Anterior cingulate cortex (tissue), 58 donors: ENCODE measurements at regions not wholly inside any gene's neighbourhood (a gene's known extent, or its start where the extent isn't known, plus 50 kb on each side); places are given as distances from the start of the nearest gene placed in this dataset.
A peak's percentile ranks its signal among the peaks of the same experiment; 100 is the strongest.

Experiments used
- DNase-seq, 58 donors: peaks; one replicate each; lab custom pipeline; 2025; lab: John Stamatoyannopoulos, UW

- DNase-seq = no peak
Measured at GRCh38 chr4:14452001-14452400, 550.3 kb upstream of the CPEB2 start.

GRCh38 chr4:14452764-14453163 lies 549.5 kb upstream of the CPEB2 start:
- DNase-seq = no peak

GRCh38 chr4:14458463-14458862 lies 543.8 kb upstream of the CPEB2 start:
- DNase-seq = no peak

DNA sequence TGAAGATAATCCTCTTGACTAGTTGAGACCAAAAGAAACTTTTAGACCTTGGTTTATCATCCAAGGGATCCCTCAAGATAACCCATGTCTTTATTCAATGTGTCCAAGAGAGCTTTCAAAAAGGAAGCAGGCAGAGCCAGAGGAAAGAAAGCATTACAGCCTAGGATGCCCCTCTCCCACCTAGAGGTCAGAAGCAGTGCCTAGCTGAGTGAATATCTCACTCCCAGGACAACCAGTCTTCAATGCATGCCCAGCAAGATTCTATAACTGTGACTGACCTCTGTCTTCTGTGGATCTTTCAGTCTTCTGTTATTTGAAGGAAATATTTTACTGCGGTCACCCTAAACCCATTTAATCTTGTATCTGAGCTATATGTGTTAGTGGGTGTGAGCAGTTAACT lies 537.2 kb upstream of the CPEB2 start:
- DNase-seq = no peak

DNA sequence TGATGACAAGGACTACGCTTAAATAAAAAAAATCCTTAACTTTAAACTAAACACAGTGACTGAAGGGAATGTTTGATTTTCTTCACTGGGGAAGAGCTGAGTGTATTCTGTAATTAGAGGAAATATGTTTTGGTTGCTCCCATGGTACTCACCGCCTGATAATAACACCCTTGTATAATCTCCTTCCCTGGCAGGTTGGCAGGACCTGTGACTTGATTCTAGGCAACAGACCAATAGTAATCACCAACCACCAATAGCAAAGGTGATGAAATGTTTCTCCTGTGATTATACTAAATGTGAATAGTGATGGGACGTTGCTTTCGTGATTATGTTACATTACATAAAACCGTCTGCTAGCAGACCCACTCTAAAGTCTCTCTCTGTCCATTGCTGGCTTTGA lies 536.8 kb upstream of the CPEB2 start:
- DNase-seq = no peak

DNA sequence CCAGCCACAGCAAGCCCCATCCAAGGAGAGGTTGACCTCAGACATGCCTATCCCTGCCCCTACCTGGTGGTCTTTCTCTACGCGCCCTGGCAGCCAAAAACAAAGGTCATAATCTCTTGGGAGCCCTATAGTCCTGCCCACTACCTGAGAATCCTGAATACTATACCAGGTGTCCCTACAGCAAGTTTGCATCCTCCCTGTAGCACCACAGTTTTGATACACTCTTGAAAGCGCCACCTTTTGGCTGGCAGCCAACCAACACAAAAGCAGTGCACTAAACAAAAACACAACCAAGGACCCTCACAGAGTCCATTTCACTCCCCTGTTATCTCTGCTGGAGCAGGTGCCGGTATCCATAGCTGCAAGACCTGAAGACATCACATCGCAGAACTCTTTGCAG lies 523.8 kb upstream of the CPEB2 start:
- DNase-seq = no peak

DNA sequence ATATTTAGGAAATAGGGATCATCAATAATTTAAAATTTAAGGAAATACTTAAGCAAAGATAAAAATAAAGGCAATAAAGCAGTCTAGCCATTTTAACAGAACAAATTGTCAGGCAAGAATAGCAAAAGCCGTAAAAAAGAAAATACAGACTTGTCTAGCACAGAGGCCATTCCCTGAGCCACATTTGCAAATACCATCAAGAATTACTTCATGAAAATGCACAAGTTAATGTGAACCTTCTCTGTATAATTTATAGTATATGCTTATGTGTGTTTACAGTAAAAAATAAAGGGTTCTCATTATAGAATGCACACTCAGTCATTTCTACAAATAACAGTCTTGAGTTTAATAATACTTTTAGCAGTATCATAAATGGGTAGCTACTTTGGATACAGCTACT lies 505.9 kb upstream of the CPEB2 start:
- DNase-seq = no peak

GRCh38 chr4:14496969-14497368 lies 505.3 kb upstream of the CPEB2 start:
- DNase-seq = no peak

- DNase-seq = no peak
Measured at GRCh38 chr4:14504162-14504561, 498.1 kb upstream of the CPEB2 start.

DNA sequence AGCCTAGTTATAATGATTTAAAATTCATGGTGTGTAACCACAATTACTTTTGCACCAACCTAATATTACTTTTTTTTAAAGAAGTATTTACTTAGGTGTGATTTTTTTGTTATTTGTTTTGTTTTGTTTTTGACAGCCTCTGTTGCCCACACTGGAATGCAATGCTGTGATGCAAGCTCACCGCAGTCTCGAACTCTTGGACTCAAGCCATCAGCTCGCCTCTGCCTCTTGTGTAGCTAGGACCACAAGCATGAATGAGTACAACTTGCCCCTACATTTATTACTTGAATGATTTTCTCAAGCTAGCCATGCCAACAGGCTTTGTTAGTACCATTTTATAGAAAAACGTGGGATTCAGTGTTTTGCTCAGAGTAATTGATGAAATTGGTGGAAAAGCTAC lies 488.8 kb upstream of the CPEB2 start:
- DNase-seq = no peak

GRCh38 chr4:14515556-14515955 lies 486.7 kb upstream of the CPEB2 start:
- no peak for DNase-seq

DNA sequence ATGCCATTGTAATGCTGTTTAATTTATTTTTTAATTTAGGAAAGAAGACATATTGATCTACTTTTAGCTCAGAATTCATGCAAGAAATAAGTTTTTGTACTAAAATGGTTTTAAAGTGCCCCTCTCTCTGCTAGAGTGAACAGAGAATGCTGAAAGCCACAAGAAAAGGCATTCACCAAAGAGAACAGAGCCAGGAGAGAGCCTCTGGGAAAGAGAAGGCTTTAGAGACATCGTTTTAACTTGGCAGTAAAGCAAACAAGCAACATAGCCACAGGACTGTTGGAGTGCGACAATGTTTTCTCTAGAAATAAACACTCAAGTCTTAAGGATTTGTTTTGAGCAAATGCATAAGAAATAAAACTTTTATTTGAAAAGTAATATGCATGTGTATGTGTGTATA lies 484.1 kb upstream of the CPEB2 start:
- DNase-seq = peak in 2 of 58 donors; percentile 1 to 6

DNA sequence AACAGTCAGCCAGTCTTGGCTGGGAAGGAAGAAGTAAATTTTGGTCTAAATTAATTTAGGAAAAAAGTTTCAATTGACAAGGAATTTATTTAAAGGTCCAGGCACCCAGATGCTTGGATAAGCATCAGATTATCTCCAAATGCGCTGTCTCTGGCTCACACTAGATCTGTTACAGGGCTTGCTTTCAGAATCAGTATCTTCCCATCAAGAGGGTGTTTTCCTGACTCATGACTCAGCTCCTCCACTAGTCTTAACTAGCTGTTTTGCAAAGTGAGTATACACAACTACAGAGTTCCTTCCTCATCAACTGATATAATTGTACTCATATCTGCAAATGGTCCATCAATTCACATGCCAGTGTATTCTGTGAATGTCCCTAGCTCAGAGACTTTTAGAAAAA lies 482.1 kb upstream of the CPEB2 start:
- no peak for DNase-seq

DNA sequence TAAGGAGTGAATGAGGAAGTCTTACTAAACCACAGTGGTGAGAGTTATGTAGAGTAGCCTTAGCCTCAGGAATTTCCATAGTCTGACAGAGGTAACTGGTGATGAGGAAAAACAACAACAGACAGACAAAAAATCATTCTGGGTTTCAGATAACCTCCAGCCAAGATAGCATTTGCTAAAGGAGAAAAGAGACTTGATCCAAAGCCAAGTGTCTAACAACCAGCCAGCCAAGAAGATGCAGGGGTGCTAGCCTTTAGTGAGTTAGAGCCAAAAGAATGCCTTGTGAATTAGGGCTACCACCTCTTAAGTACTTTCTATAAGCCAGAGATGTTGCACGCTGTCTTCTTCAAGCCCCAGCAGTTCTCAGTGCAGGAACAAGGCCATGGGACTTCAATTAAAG lies 478.0 kb upstream of the CPEB2 start:
- no peak for DNase-seq

GRCh38 chr4:14528918-14529317 lies 473.4 kb upstream of the CPEB2 start:
- DNase-seq = no peak

DNA sequence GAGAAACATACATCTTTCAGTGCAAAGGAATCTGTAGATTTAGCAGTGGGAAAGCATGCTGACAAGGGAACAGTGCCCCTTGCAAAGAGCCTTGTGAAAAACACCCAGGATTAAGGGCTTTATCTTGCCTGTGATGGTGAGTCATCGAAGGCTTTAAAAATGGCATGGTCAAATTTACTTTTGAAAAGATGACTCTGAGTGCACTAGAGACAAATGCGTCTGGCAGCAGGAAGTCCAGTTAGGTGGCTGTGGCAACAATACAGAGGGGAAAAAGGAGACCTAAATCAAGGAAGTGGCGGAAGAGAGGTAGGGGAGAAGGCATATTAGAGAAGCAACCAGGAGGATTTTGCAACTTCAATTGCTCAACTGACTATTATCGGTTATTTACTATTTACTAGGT lies 472.6 kb upstream of the CPEB2 start:
- DNase-seq = no peak

- no peak for DNase-seq
Measured at GRCh38 chr4:14532436-14532835, 469.8 kb upstream of the CPEB2 start.

GRCh38 chr4:14539246-14539645 lies 463.0 kb upstream of the CPEB2 start:
- DNase-seq = no peak

DNA sequence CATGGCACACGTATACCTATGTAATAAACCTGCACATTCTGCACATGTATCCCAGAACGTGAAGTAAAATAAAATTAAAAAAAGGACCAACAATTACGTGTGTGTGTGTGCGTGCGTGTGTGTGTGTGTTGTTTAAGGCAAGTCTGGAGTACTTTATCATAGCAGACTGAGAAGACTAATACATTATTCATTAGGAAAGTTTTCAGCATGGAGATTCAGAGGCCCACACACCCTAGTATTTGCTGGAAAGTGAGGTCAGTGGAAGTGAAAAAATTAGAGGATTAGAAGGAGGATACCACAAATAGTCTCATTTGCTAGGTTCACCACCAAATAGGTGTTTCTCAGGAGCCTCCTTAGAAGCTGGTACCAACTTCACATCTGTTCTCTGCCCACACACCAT lies 457.1 kb upstream of the CPEB2 start:
- DNase-seq = no peak

GRCh38 chr4:14545807-14546206 lies 456.5 kb upstream of the CPEB2 start:
- DNase-seq = no peak

DNA sequence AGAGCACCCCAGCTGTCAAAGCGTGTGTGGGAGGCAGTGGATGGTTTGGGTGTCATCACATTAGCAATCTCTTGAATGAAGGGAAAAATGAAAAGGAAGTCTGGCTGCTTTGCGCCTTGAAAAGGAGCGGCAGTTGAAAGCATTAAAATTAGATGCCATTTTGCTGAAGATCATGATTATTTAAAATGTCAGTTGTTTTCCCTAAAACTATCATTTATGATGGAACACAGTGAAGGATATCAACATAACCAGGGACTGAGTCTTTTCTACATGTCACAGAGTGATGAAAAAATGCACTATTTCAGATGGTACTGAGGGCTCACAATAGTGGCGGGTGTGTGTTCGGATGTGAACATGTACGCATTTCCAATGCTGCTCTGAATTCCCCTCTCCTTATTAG lies 450.2 kb upstream of the CPEB2 start:
- no peak for DNase-seq

- no peak for DNase-seq
Measured at GRCh38 chr4:14559646-14560045, 442.6 kb upstream of the CPEB2 start.

DNA sequence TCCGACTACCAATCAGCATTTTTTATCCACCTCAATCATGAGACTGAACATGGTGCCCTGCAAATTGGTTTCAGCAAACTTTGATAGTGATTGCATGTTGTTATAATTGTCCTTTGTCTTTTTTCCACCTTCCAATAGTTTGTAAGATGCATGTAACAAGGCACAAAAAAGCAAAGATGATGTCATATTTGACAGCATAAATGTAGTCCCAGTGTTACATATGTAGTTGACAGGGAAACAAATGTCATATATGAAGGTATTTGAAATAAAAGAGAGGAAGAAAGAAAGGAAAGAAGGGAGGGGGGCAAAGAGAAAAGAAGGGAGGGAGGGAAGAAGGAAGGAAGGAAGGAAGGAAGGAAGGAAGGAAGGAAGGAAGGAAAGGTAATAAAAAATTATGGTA lies 441.7 kb upstream of the CPEB2 start:
- no peak for DNase-seq

DNA sequence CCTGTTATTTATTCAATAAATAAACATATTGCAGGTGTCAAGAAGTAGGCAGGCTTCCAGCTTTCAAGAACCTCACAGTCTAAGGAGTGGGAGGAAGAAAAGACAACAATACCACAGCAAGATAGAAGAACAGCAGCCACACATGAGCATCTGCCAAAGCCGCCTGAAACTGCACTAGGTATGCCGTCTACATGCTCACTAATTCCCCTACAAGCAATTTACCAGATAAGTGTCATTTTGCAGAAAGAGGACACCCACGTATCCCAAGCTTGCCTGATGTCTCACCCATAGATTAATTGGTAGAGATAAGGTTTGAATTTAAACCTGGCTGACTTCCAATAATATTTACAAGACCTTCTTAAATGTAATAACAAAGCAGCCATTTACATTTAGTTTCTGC lies 439.4 kb upstream of the CPEB2 start:
- no peak for DNase-seq
